Tibial nerve (tissue), 4 donors: ENCODE measurements at regions not wholly inside any gene's neighbourhood (a gene's known extent, or its start where the extent isn't known, plus 50 kb on each side); places are given as distances from the start of the nearest gene placed in this dataset.

Source experiments
- EP300 ChIP-seq, 2 donors: sonication (generic); formaldehyde crosslinking; IDR thresholded peaks; one replicate each; pipeline ENCODE4 v1.6.1; 2017; ENCODE audit warnings: antibody characterized with exemption in 2 of 2, mild to moderate bottlenecking in 1 of 2
- POLR2A ChIP-seq, 2 donors: fragments of 450-650 bp; IDR thresholded peaks; one replicate each; pipeline ENCODE4 v1.6.1; 2017; ENCODE audit warnings: antibody characterized with exemption in 2 of 2, mild to moderate bottlenecking in 2 of 2, moderate library complexity in 2 of 2
- TF ChIP-seq, protein P1 (sequence below), 5 experiments: fragments of 200-600 bp in 3 of 5; fragments of 450-650 bp in 2 of 5; sonication (generic) in 3 of 5; IDR thresholded peaks; one replicate each; pipeline ENCODE4 v1.5.1; 2016 to 2019; ENCODE audit warnings: antibody characterized with exemption in 5 of 5, mild to moderate bottlenecking in 3 of 5, moderate library complexity in 2 of 5

DNA sequence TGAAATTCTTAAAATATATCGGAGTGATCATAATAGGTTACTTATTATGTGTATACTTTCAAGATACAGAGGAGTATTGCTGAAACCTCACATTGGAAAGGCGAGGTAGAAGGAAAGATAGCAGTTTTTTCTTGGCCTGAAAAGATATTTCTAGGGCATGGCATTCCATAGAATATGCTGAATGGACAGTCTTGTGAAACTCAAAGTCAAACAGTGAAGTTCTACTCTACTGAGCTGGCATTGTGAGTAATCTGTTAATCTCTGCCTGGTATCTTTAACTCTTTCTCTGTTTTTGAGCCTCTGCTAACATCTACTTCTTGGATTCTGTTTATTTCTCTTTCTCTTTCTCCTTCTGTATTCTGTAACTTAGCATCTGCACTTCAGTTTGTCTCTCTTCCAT is 176.3 kb upstream of the ZBTB20 start:
- TF ChIP-seq, protein P1, sequence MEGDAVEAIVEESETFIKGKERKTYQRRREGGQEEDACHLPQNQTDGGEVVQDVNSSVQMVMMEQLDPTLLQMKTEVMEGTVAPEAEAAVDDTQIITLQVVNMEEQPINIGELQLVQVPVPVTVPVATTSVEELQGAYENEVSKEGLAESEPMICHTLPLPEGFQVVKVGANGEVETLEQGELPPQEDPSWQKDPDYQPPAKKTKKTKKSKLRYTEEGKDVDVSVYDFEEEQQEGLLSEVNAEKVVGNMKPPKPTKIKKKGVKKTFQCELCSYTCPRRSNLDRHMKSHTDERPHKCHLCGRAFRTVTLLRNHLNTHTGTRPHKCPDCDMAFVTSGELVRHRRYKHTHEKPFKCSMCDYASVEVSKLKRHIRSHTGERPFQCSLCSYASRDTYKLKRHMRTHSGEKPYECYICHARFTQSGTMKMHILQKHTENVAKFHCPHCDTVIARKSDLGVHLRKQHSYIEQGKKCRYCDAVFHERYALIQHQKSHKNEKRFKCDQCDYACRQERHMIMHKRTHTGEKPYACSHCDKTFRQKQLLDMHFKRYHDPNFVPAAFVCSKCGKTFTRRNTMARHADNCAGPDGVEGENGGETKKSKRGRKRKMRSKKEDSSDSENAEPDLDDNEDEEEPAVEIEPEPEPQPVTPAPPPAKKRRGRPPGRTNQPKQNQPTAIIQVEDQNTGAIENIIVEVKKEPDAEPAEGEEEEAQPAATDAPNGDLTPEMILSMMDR (IDR thresholded peaks at IDR 0.05): no peak
- TF ChIP-seq POLR2A (IDR thresholded peaks at IDR 0.05): no peak
- TF ChIP-seq EP300 (IDR thresholded peaks at IDR 0.05): no peak
